ENCODE measurements at regions not wholly inside any gene's neighbourhood (a gene's known extent, or its start where the extent isn't known, plus 50 kb on each side); places are given as distances from the start of the nearest gene placed in this dataset.

DNA sequence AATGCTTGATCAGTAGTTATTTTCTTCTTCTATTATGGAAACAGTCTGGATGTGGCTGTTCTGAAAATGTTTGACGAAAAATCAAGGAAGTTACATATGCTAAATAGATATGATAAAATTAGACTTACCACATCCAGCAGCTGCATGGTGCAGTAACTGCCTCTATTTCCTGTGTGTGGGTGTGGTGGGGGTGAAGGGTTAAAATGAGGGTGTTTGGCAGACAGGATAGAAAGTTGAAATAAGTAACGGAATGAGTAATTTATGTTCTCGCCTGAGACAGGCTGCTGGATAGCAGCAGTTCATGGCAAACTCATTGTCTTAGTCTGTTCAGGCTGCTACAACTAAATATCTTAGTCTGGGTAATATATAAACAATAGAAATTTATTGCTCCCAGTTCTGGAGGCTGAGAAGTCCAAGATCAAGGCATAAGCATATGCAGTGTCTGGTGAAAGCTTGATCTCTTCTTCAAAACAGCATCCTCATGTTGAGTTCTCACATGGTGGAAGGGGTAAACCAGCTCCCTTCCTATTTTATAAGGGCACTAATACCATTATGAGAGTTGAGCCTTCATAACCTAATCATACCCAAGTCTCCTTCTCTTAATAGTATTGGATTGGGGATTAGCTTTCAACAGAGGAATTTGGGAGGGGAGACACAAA, 1248.9 kb downstream of the SLITRK5 start:
- DNase-seq: no peak

DNA sequence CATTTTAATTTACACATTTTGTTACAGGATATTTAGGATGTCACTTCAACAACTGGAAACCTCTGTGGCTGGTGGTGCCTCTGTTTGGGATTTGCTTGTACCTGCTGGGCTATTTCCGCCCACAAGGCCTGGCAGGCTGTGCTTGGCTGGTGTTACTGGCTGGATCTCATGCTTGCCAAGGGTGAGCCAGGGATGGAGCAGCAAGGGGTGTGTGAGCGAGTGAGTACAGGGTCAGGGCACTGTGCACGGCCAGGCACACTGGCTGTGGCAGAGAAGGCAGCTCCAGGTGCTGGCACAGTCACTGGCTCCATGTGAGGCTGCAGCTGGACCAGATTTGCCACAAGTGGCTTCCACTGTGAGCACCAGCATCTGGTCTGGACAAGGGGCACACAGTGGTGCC, 1254.8 kb downstream of the SLITRK5 start:
- no peak for DNase-seq

DNA sequence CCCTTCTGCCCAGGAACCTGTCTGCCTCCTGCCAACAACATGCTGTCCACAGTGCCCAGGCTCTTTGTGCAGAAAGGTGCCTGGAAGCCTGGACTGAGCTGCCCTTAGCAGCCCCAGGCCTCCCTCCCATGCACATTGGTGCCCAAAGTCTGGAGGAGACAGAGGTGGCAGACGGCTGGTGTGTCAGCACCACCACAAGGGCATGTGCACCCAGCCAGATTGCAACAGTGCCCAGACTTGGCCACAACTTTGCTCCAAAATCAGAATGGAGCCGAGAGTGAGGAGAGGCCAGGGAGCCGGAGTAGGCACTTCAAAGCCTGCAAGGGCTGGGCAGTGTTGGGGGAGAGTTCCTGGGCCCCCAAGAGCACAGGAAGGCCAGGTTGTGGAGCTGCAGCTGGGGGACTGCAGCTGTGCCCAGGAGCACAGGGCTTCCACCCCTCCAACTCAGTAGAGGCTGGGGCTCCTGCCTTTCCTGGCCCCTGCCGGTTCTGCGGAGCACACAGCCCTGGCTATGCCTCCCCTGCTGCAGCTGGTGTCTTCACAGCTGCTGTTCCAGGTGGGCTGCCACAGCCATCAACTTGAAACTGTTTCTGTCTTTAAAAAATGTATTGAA, 1255.8 kb downstream of the SLITRK5 start:
- DNase-seq: no peak

DNA sequence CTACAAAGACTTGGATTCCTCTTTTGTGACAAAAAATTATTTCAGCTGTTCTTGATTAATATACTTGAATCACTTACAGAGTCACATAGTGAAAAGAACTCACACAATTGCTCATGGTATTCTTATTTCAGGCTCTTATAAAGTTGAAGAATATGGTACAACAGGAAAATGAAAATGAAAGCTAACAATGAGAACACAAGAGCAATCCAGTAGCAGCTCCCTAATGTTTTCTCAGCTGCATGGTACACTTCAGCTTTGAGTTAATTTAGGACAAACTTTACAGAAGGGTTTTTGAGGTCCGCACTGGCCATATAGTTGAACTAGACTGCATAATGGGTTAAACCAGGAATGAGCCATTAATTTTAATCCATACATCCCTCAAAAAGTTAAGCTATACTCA, 1261.8 kb downstream of the SLITRK5 start:
- DNase-seq: no peak

DNA sequence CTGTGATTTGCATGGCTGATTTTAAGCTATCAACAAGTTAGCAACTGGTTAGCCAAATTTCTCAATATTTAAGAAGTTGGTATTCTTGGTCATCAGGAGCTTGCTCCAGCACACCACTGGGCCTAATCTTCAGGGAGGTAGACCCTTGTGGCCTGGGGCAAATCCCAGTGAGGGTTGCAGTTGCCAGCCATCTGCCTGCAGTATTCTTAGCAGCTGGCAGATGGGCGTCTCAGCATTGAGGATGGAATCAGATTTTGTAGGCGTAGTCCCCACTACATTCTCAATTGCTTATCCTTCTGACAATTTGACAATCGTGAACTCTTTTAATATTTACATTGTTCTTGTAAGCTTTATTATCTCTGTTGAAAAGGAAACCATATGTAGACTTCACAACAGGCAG, 1266.2 kb downstream of the SLITRK5 start:
- no peak for DNase-seq

DNA sequence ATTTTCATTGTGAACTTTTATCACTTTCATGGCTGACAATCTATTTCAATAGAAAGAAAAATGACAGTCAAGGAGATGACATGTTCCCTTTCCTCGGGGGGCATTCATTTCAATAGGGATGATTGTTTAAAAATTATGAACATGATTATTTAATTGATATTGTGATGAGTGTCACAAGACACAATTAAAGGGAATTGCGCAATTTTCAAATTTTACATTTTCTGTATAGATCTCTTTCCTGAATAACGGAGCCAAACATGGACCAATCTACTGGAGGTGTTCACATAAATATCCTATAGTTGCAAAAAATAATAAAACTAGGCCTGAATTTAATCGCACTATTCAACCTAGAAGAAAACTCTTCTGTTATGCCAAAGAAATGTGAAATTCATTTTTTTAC, 1274.6 kb downstream of the SLITRK5 start:
- no peak for DNase-seq

DNA sequence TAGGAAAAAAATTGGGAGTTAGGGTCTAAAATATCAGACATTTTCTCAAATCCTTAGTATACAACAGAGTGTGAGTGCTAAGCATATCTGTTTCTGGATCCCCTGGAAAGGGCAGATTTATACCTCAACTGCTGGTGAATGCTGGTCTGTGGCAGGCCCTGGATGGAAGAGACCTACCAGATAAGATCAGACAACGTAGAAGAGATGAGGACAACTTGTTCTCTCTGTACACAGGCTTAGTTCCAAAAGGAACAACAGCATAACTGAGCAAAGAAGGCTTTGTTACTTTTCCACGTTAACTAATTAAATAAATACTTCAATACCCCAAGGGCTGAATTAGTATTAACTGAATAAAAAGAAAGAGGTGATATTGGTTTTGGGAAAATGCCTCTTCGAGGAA, 1277.3 kb downstream of the SLITRK5 start:
- DNase-seq: no peak

DNA sequence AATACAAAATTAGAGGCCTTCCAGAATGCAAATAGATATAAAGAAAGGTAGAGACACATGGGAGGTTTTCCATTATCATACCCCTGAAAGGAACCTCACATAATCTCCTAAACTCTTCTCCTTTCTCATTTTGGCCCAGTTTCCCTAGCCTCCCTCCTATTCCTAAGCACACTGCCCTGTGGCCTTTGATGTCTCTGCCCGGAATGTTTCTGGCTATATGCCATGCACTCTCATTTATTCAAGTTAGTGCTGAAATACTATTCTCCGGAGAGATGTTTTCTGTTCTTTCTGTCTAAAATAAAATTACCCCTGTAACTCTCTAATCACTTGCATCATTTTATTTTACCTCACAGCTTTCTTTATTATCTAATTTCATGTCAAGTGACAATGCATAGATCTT, 1287.7 kb downstream of the SLITRK5 start:
- no peak for DNase-seq

DNA sequence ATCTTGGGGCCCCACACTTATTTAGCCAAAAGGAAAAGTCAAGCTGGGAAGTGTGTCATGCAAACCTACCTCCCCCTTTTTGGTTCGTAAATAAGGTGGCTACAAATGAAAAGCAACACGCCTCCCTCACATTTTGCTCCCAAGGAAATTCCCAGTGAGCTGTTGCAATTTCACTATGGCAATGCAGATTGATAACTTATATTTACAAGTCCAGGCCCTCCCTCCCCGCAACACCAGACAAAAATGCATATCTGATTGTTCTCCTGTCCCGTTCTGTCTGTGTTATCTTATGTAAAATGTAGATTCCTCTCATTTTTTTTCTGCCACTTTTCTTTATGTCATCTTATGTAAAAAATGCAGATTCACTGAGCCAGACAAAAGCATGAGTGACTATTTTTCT, 1305.3 kb downstream of the SLITRK5 start:
- no peak for DNase-seq

DNA sequence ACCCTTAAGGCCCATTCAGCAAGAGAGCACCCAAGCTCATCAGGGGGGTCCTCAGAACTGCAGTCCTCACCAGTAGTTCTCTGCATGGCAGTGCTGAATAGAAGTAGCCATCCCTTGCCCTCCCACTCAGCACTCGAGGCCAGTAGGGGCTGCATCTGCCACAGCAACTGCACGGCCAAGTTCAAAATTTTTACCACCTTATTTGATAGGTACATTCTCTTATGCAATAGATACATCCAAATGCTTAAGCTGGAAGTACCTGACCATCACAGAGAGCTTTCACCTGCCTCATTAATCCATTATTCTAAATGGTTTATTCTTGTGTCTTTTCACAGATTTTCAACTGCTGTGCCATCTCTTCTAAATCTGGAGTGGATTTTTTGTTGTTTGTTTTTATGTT, 1307.4 kb downstream of the SLITRK5 start:
- no peak for DNase-seq

DNA sequence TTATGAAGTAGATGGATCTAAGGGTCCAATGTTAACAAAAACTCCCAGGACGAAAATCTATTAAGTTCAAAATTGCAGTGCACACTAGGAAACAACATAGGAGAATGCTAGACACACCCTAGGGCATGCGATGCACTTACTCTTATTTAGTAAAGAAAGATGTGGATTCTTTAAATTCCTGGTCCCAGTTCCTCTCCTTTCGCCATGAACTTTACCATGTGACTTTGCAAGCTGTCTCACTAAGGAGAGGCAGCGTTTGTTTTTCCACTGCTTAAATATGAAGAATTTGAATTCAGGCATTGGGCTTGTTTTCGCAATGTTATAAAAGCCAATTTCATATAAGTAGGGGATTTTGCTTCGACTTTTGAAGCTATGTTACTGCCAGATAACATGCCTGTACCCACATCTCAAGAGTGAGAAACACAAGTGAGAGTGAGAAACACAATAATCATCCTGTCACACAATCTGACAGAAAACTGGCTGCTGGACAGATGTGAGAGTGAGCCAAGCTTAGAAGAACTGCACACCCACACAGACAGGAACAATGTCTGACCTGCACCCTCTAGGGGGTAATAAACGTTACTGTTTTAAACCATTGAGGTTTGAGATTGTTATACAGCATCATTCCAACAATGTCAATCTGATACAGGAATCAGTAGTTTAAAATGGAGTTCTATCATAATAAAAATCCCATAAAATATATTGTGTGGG, 1308.4 kb downstream of the SLITRK5 start:
- no peak for DNase-seq

DNA sequence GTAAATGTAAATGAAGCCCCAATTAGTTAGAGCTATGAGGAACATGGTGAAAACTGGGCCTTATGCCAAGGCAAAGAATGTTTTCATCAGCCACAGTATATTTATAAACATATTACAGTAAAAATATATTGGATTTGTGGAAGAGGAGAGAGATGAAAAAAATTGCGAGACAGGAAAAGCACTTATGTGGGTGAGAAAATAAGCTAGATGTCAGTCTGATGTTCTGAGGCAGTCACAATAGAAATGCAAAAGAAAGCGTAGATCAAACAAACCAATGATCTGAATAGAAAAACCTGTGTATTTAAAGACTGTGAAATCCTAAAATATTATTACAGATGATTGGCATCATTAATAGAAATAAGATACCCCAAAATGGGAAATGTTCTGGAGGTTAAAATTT, 1332.5 kb downstream of the SLITRK5 start:
- DNase-seq: no peak

DNA sequence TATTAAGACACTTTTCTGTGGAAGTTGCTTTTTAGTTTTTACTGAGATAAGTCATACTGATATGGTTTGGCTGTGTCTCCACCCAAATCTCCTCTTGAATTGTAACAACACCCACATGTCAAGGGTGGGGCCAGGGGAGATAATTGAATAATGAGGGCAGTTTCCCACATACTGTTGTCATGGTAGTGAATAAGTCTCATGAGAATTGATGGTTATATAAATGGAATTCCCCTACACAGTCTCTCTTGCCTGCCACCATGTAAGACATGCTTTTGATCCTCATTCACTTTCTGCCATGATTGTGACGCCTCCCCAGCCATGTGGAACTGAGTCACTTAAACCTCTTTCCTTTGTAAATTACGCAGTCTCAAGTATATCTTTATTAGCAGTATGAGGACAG, 1340.4 kb downstream of the SLITRK5 start:
- DNase-seq: no peak

DNA sequence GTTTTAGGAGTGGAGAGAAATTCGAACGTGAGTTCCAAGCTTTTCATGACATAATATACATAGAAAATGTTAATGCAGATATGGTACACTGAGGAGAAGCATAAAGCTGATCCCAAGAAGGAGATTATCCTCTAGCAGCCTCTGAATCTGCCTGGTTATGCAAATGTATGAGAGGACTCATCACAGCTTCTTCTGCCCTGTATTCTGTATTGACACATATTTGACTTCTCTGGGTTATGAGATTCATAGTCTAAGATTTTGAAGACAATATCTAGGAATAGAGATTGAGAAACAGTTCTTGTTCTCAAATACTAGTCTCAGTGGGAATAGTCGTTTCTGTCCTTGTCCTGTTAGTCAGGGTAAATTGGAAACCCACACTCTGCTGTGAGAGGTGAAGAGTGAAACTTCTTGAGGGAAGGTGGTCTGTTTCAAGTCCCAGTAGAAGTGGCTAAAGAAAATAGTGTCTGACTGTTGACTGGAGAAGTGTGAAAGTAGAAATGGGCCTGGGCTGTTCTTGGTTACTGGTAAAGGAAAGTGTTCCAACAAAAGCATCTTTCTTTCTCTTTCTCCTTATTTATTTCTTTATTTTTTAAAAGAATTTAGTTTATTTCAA, 1356.6 kb downstream of the SLITRK5 start:
- DNase-seq: no peak

DNA sequence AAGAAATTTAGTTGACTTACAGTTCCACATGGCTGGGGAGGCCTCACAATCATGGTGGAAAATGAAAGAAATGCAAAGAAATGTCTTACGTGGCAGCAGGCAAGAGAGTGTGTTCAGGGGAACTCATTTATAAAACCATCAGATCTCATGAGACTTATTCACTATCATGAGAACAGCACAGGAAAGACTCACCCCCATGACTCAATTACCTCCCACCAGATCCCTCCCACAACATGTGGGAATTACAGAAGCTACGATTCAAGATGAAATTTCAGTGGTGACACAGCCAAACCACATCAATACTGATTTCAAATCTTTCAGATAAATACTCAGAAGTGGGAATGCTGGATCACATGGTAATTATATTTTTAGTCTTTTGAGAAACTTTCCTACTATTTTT, 1357.9 kb downstream of the SLITRK5 start:
- no peak for DNase-seq

DNA sequence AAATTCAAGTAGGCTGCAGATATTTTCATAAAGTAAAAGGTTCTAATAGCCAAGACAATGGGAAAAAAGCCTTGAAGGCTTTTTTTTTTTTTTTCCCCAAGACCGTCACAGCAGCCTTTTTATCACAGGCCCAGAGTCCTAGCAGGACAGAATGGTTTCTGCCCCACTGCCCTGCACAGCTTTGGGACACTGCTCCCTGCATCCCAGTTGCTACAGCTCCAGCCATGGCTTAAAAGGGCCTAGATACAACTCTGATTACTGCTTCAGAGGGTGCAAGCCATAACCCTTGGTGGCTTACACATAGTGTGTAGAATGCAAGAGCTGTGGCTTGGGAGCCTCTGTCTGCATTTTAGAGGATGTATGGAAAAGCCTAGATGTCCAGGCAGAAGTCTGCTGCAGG, 1362.8 kb downstream of the SLITRK5 start:
- DNase-seq: no peak

DNA sequence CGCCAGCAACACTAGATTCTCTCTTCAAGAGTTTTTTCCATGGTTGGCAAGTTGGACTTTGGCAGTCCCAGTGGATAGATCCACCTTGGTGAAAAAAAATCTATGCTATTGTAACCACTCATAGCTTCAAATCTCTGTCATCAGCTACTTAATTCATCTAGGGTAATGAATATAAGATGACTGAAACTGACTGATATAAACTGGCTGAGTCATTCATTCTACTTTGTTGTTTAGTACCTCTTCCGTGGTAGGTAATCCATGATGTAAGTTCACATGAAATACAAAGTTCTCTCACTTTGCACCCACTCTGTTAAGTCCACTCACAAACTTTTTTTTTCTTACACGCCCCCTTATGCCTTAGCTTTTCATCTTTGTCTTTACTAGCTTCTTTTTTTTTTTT, 1381.5 kb downstream of the SLITRK5 start:
- DNase-seq: no peak

DNA sequence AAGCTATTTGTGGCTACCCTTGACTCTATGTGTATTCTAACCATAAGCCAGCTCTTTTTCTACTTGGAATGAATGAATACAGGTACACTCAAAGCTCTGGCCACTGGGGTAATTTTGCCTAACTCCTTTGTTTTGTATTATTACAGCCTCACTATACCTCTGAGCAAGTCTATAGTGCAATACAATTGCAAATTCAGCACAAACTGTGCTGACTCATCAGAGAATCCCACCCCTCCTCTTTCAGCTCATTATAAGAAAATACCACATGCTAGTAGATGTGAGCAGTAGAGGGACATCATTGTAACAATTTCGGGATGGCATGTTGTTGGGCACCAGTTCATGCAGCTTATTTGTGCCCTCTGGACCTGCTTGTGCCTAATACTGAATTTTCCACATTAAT, 1382.2 kb downstream of the SLITRK5 start:
- no peak for DNase-seq

DNA sequence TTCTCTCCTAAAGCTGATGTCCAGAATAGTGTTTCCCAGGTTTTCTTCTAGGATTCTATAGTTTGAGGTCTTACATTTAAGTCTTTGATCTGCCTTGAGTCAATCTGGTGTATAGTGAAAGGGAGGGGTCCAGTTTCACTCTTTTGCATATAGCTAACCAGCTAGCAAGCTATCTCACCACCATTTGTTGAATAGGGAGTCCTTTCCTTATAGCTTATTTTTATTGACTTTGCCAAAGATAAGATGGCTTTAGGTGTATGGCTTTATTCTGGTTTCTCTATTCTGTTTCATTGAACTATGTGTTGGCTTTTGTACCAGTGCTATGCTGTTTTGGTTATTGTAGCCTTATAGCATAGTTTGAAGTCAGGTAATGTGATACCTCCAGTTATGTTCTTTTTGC, 1386.1 kb downstream of the SLITRK5 start:
- DNase-seq: no peak

DNA sequence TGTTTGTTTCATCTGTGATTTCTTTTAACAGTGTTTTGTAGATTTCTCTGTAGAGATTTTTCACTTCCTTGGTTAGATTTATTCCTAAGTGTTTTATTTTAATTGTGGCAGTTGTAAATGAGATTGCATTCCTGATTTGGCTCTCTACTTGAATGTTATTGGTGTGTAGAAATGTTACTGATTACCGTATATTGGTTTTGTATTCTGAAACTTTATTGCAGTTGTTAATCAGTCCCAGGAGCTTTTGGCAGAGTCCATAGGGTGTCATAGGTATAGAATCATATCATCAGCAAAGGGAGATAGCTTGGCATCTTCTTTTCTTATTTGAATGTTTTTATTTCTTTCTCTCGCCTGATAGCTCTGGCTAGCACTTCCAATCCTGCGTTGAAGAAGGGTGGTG, 1386.7 kb downstream of the SLITRK5 start:
- DNase-seq: no peak

DNA sequence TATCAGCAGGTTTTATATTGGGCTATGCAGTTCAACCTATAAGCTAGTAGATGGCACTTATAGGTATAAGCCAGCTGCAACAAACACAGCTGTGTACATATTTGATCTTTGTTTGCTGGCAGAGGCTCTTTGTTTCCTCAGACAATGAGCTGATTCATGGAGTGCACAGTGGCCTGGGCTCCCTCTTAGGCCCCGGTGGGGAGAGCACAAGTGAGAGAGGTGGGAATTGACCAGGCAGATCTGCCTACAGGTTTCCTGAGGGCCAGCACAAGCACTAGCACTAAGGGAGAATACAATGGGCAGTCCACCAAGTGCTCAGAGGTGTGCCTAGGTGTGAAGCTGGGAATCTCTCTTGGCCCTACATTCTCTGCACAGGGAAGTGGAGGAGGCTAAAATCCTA, 1390.7 kb downstream of the SLITRK5 start:
- peak; percentile 83 for DNase-seq

DNA sequence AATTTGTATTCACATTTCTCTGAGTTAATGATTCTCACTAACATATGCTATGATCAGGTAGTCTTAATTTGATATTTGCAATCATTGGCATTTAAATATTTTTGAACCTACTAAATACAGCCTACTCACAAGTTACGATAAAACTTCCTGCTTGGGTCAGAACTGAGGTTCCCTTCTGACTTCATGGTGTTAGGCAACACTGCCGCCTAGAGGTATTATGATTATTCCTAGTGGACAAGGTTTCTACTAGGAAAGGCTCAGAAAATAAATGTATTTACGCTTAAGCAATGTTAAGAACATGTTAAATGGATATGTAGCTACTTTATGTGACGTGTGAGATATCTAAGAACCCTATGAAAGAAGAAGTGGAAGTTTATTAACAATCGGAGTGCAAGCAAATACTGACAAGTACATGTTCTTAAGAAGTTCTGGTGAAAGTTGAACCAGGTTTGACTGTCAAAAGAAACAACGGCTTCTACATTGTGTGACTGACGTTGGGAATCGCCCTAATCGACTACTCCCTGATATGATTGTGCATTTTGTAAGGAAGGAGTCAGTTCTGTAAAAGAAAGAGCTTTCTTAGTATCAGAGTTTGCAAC, 1395.8 kb downstream of the SLITRK5 start:
- peak; percentile 70 for DNase-seq

DNA sequence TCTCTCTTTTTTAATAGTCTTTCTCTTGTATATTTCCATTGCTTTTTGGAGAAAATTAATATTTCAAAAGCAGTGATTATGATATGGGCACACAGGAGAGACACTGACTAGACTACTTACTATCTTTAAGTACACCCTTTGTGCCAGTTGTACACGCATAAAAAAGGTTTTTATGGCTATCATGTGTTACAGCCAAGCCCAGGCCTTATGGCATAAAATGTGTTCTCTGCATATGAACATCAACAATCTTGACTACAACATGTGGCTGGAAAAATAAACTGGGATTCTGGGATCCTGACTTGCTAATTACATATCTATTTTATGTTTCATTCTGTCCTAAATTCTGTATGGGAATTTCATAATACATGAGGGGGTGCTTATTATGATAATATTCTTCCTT, 1401.8 kb downstream of the SLITRK5 start:
- DNase-seq: no peak

DNA sequence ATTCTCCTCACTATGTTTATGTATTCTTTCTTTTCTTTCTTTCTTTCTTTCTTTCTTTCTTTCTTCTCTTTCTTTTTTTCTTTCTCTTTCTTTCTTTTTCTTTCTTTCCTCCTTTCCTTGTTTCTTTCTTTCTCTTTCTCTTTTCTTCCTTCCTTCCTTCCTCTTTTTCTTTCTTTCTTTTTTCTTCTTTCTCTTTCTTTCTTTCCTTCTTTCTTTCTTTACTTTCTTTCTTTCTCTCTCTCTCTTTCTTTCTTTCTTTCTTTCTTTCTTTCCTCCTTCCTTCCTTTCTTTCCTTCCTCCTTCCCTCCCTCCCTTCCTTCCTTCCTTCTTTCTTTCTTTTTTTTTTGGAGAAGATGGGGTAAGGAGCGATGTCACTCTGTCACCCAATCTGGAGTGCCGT, 1405.5 kb downstream of the SLITRK5 start:
- no peak for DNase-seq
